NOMO-1 treated with DMSO at 0.1 percent for 48 hours (cell line): ENCODE measurements at regions not wholly inside any gene's neighbourhood (a gene's known extent, or its start where the extent isn't known, plus 50 kb on each side); places are given as distances from the start of the nearest gene placed in this dataset.
"Not testable (repeated sequence)": the region's sequence is repeated elsewhere in the genome, so short reads cannot be mapped to it uniquely, and the experiment has no call there.

Experiments used
- DNase-seq: peaks from one replicate; lab custom pipeline; 2025; ENCODE audit not compliant: unreplicated experiment; lab: John Stamatoyannopoulos, UW

DNA sequence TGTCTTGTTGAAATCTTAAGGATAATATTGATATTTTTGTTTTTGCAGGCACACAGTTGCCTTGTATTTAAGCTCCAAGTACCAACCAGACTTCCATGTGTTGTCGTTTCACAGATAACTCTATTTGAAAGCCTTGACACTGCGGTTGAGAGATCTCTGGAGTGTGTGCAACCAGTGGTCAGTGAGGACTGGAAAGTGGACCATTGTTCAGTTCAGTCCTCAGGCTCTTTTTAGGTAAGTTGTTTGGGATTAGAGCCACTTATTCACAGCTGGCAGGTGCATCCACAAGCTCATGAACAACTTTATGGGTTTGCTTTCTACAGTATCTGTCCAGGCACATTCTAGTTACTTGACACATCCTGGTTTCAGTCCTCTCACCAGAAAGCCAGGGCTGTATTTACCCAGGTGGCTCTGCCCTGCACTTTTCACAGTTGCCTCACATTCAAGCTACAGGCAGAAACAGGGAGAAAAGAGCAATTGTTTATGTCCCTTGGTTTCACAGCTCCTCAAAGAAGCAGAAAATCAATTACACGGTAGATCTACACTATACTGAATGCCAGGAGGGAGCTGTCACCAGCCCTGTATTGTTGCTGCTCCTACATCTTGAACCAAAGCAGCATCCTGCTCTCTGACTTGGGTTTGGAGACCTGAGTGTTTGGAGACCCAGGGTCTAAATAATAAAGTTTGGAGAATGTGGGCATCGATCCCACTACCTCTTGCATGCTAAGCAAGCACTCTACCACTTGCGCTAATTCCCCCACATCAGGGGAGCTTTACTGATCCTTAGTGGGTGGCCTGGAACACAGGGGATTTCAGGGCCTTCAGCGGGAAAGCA lies 543.3 kb downstream of the PRIM2 start:
- DNase-seq: not testable (repeated sequence)

GRCh38 chr6:57870083-57870482 lies 552.7 kb downstream of the PRIM2 start:
- DNase-seq: not testable (repeated sequence)

- not testable (repeated sequence) for DNase-seq
Observed at GRCh38 chr6:57873424-57873823, 556.0 kb downstream of the PRIM2 start.

GRCh38 chr6:57876659-57877058 lies 559.2 kb downstream of the PRIM2 start:
- peak; percentile 1 for DNase-seq

GRCh38 chr6:57877729-57878128 lies 560.3 kb downstream of the PRIM2 start:
- DNase-seq: not testable (repeated sequence)

DNA sequence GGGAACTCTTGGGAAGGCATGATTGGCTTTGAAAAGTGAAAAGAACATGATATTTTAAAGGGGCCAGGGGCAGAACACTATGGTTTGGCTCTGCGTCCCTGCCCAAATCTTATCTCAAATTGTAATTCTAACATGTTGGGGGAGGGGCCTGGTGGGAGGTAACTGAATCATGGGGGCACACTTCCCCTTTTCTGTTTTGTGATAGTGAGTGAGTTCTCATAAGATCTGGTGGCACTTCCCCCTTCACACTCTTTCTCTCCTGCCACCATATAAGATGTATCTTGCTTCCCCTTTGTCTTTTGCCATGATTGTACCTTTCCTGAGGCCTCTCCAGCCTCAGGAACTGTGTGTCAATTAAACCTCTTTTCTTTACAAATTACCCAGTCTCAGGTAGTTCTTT lies 561.4 kb downstream of the PRIM2 start:
- DNase-seq: peak; percentile 41

- not testable (repeated sequence) for DNase-seq
Observed at GRCh38 chr6:57898850-57899249, 581.4 kb downstream of the PRIM2 start.

DNA sequence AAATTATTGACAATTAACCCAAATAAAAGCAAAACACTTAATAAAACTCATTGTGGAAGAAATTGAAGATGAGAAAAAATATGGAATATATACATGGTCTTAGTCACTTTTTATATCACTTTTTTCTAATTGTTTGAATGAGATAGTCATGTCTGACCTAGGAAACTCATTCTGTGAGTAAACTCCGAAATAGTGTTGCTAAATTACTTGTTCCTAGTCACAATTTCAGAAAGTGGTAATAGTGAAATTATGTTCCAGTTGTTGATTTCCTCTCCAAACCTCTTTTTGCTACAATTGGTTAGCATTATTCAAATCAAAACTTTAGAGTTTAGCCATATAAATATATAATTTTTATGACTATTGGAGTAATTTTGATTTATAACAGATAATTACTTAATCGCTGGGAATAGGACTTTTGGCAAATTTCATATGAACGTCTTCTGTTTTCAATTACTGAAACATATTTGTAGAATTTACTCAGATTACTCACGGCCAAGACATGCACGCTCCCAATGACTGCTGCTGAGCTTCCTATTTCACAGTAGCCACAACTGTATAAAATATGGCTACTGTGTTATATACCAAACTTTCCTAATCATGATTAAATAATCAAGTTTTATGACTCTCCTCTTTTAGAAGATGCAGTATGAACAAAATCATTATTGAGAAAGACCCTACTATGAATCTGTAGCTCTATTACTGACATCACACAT lies 583.4 kb downstream of the PRIM2 start:
- not testable (repeated sequence) for DNase-seq

DNA sequence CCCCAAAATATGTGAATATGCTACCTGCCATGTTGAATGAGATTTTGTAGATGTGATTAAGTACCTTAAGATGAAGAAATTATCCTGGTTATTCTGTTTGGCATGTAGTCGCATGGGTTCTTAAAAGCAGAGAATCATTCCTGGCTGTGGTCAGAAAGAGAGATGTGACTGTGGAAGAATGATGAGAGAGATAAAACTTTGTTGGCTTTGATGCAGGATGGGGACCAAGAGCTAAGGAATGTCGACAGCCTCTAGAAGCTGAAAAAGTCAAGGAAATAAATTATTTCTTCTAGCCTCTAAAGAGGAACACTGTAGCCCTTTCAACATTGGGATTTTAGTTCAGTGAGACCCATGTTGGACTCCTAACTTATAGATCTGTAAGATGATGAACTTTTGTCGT lies 584.0 kb downstream of the PRIM2 start:
- DNase-seq: not testable (repeated sequence)

- not testable (repeated sequence) for DNase-seq
Observed at GRCh38 chr6:57904356-57904755, 586.9 kb downstream of the PRIM2 start.

DNA sequence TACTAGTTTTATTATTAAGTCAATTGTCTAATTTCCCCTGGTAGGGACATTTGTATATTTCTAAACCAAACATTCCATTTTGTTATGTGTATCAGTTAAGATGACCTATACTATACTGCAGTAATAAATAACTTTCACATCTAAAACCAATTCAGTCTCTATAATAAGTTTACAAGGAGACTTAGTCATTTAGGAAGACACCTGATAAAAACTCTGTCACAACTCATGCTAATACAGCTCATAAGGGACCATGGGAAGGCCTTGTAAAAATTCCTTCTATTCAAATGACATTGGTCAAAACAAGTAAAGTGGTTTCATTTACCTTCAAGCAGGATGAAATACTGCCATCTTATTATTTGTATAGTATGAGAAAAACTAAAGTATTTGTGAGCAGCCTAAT lies 597.9 kb downstream of the PRIM2 start:
- not testable (repeated sequence) for DNase-seq

DNA sequence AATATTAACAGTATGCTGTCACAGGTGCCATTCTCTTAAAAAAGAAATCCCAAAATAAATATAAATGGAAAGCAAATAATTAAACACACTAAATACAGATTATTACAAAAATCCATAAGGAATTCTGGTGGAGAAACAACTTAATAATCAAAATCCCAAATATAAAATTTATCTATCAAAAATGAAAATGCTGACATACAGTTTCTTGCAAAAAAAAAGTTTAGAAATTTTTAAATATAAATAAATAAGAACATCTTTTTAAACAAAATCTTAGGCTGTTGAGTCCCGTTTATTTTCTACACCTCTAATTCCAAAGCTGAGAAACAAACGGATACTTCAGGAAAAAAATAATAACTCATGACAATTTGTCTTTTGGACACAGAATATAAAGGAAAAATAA lies 625.5 kb downstream of the PRIM2 start:
- not testable (repeated sequence) for DNase-seq

- not testable (repeated sequence) for DNase-seq
Observed at GRCh38 chr6:57946084-57946768, 628.8 kb downstream of the PRIM2 start.

DNA sequence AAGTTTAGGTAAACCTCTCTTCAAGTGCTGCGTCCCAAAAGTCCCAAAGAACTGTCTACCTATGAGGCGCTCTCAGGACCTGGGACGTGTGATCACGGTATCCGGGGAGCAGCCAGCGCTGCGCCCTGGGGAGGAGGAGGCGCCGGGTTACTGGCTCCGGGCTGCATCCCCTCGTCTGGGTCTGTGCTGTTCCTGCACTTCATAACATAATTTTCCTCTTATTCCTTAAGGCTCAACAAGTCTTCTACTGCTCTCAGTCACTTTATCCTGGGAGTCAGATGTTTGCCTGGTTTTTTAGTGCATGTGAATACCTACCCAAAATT lies 629.3 kb downstream of the PRIM2 start:
- not testable (repeated sequence) for DNase-seq

DNA sequence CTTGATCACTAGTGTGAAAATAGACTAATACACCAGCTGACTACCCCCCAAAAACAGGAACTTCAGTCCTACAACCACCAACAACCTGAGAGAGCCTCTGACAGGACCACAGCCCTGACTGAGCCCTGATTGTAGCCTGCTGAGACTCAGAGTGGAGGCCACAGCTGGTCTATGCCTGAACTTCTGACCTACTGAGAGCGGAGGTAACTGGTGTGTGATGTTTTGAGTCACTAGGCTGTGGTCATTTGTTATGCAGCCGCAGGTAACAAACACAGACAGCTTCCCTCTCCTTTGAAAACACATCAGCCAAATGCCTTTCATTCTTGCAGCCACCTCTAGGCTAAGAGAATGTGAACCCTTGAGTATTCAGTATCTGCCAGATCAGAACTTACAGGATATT lies 631.1 kb downstream of the PRIM2 start:
- DNase-seq: not testable (repeated sequence)

DNA sequence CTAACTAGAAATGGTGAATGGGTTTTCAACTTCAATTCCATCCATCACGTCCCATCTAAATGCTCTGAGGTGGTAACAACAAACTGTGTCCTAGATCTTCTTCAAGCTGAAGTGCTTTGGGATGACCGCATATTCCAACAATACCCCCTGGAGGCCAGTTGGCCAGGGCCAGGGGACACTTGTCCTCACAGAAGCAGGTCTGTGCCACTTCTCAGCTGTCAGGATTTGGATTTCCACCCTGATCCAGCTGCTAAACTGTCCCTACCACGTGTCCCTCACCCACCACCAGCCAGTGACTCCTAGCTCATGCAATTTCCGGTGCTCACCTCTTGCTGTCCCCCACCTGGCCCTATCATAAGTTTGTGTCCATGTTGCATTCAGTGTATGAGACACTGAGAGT lies 633.0 kb downstream of the PRIM2 start:
- DNase-seq: not testable (repeated sequence)

GRCh38 chr6:57966757-57967156 lies 649.3 kb downstream of the PRIM2 start:
- not testable (repeated sequence) for DNase-seq

GRCh38 chr6:57971956-57972355 lies 654.5 kb downstream of the PRIM2 start:
- not testable (repeated sequence) for DNase-seq

- no peak for DNase-seq
Observed at GRCh38 chr6:57974653-57975052, 657.2 kb downstream of the PRIM2 start.

DNA sequence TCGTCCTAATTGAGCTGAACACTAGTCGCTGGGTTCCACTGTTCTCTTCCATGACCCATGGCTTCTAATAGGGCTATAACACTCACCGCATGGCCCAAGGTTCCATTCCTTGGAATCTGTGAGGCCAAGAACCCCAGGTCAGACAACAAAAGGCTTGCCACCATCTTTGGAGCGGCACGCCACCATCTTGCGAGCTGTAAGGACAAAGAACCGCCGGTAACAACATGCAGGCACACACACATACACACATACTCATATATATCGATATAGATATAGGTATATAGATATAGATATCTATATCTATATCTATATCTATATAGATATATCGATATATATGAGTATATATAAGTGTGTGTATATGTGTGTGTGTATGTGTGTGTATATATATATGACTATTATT lies 657.7 kb downstream of the PRIM2 start:
- not testable (repeated sequence) for DNase-seq

DNA sequence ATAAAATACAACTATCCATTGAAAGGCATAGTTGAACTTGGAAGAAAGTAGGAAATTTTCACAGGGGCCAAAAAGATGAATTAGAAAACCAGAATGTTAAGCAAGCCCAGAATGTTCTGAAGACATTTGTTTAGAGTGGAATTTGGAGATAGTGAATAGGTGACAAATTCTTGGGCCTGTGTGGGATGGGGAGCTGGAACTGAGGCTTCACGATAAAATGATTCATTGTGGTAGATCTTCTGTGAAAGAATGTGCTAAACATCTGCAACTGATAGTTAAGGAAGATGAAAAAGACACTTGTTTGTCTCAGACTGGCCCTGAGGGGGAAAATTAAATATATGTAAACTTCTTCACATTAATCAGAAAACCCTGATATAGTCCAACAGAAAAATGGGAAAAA lies 658.9 kb downstream of the PRIM2 start:
- DNase-seq: not testable (repeated sequence)

DNA sequence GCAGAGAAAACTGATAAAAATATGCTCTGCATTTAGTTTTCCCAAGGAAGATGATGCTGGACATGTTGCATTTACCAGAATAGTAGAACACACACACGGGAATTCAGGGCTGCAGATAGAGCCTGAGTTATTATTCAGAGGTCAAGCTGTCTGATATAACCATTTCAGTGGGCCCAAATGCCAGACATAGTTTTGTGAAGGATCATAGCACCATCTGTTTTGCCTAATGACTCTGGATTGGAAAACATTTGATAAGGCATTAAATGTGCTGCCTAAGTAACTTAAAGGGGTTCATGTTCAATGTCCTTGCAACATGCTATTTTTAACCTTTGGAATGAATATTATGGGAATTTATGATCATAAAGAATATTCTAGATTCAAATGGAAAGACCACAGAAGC lies 666.2 kb downstream of the PRIM2 start:
- not testable (repeated sequence) for DNase-seq
